Occipital lobe (tissue), 1 donor: ENCODE measurements at regions not wholly inside any gene's neighbourhood (a gene's known extent, or its start where the extent isn't known, plus 50 kb on each side); places are given as distances from the start of the nearest gene placed in this dataset.
A peak's percentile ranks its signal among the peaks of the same experiment; 100 is the strongest.
"Not testable (repeated sequence)": the region's sequence is repeated elsewhere in the genome, so short reads cannot be mapped to it uniquely, and the experiment has no call there.

Experiments used
- DNase-seq: peaks from one replicate; lab custom pipeline; 2025; lab: John Stamatoyannopoulos, UW

DNA sequence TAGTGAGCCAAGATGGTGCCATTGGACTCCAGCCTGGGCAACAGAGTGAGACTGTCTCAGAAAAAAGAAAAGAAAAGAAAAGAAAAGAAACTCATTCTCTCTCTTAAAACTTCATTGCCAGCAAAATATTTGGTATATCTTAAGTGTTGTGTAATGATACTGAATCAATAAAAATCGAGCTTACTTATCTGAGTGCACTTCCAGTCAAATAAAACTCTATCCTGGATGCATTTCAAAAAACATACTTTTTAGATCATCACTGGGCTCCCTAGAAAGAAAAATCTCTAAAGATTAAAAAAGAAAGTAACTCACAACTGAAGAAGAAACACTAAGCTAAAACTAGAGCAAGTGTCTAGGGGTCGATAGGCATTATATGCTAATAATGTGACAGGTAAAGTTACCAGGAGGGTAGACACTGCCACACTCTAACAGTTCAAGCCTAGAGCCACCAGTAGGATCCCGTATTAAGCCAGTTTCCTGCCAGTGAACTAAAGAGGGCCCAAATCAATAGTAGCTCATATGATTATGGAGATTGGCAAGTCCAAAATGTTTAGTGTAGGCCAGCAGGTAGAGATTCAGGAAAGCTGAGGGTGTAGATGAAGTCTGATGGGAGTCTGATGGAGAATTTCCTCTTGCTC, 242.1 kb upstream of the CYRIA start:
- DNase-seq = no peak

DNA sequence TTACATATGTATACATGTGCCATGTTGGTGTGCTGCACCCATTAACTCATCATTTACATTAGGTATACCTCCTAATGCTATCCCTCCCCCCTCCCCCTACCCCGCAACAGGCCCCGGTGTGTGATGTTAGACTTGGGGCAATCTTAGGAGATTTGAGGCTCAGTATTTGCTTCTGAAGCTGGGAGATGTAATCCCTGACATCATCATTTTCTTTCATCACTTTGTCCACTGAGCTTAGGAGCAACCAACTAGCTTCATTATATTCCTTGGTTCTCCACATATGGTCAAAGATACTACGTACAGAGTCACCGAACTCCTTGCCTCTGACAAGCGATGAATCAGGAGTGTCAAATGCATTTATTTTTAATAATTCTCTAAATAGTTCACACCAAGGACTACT, 239.7 kb upstream of the CYRIA start:
- not testable (repeated sequence) for DNase-seq

DNA sequence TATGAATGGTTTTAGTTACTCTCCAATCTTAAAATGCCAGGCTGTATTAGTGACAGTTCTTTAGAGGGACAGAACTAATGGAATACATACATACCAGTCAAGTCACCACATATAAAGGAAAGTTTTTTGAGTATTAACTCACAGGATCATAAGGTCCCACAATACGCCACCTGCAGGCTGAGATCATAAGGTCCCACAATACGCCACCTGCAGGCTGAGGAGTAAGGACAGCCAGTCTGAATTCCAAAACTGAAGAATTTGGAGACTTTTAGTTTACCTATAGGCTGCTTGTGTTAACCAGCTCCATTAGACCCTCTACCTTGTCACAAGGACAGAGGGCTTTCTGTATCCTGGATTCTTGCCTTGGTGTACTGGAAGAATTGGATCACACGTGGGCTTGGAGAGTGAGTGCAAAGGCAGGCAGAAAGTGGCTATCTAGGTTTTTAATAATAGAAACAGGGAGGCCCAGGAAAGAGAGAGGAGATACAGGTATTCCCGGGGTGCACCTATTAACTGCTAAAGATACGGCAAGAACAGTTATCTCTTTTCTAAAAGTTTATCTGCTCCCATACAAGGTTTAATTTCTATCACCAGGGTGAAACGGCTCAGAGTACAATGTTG, 234.9 kb upstream of the CYRIA start:
- no peak for DNase-seq

DNA sequence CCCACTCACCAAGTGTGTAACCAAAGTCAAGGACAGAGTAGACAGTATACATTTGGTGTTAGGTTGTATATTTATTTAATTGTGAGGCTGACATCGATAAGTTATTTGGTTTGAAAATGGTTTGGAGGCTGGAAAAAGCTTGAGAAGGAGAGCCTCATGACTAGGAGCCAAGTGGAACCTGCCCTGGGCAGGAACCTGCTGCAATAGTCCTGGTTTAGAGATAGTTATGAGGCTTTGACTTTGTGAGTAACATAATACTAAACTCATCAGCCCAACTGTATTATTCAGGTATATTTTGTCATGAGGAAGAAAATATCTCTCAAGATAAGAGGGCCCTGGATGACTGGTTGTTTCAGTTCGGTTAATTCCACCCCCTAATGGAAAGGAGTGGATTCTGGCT, 234.3 kb upstream of the CYRIA start:
- DNase-seq = no peak

DNA sequence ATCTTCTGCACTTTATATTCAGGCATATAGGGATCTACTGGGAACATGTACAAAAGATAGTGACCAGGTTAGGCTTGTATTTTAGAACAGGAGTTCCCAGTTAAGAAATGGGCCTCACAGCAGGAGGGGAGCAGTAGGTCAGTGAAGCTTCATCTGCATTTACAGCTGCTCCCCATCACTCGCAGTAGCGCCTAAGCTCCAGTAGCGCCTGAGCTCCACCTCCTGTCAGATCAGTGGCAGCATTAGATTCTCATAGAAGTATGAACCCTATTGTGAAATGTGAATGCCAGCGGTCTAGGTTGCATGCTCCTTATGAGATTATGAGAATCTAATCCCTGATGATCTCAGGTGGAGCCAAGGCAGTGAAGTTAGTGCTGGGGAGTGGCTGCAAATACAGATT, 224.4 kb upstream of the CYRIA start:
- DNase-seq = no peak

DNA sequence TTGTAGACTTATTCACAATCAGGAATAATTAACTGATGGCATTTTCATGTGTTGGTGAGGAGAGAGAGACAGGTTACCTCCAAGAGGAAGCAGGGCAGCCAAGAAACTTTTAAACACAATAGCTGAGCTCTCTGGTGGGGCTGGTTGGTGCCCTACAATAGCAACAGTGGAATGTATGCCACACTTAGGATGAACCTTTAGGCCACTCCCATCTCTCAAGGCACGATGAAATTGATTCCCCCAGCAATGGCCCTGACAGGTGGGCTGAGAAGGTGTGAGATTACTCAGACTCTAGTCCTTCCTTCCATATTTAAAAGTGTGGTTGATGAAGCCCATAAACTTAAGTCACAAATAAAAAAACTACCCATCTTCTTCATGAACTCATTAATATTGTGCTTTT, 219.4 kb upstream of the CYRIA start:
- no peak for DNase-seq

DNA sequence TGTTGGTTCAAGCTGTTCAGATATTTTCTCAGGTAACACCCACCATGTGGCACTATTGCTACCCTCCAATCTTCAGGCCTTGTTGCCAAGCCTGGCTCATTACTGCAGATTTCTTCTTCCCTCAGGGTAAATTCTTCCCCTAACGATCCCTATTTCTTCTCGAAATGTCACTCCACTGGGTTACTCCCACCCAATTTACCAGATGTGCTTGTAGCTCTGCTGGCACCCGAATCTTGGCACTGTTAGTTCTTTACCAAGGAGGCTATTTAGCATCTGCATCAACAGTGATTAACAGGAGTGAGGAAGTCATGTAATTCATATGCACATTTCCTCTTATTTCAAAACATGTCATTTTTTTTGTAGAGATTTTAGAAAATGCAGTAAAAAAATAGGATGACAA, 217.1 kb upstream of the CYRIA start:
- DNase-seq = peak; percentile 23

DNA sequence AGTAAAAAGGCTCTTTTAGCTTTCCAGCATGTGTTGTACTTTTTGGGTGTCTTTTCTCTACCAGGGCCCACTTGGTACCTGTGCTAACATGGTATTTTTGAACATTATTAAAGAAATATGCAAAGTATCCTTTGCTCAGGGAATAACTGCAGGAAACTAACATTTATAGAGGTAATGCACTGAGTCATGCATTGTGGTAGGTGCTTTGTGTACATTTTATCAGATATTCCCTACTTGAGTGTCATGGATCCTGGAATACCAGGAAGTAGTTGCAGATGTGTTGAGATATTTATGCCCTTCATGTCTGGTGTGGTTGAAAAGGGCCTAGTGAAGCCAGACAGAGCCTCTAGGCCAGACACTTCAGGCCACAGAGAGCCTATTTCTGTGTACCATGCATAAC, 215.5 kb upstream of the CYRIA start:
- DNase-seq = no peak

DNA sequence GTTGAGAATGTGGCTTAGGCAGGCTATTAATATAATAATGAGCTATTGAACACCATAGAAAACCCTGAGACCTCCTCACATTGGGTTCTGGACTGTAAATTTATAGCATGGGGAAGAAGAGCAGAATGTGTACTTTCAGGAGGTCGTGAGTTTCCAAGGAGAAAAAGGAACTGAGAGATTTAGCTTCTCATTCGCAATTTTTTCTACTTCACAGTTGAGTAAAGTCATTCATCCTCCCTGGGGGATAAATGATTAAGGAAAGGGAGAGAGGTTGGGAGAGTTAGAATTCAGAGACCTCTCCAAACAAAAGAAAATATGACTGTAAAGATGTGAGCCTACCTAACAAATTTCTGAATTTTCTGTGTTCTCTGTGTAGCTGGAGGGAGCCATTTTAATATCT, 205.8 kb upstream of the CYRIA start:
- DNase-seq = no peak

DNA sequence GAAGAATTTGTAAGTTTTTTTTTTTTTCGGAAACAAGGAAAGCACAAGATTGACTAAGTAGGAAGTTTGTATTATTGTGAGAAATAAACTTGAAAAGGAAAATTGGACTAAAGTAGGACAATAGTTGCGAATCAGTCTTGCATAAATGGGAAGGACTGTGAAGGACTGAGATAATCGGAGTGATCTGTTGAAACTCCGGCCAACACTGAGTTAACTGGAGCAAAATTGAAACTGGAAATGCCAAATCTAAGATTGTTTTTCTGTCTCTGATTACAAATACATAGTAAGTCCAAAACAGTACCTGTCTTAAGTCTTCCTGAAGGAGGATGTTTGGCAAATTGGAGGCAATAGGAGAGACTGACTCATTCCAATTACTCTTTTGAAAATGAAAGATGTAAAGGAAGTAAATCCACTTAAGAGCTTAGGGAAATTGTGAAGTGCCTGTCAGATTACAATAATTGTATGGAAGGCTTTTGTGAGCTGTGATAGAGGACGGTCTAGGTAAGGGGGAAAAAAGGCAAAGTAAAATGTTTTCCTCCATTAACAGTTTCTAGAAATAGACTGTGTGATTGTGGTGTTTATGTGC, 204.9 kb upstream of the CYRIA start:
- DNase-seq = no peak

DNA sequence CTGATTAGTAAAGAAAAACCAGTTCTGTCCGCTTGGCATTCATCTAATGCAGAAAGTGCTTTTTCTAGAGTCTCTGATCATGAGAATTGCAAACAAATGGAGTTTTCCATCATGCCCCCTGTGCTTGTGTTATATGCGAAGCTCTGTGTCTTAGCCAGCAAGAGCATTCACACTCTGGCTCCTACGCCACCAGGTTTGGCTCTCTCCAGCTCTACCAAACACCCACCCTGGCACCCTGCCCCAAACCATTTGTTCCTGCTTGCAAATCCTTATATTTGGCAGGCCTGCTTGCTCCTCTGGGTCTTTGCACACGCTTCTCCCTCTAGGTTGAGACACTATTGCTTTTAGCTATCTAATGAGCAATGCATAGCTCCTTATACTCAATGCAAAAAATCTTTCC, 204.1 kb upstream of the CYRIA start:
- peak; percentile 76 for DNase-seq

DNA sequence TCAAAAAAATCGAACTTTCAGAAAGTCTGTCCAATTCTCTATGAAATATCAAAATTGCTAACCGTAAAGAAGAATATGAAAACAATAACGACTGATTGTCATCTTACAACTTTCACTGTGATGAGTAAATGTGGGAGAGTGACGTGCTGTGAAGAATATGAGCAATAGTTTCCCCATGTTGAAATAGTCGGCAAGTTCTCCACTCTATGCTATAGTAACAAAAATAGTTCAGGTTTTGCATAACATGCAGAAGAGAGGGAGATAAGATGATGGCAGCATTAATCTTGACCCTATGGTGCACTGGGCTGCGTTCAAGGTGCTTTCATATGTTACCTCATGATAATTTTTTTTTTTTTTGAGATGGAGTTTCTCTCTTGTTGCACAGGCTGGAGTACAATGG, 196.8 kb upstream of the CYRIA start:
- no peak for DNase-seq

DNA sequence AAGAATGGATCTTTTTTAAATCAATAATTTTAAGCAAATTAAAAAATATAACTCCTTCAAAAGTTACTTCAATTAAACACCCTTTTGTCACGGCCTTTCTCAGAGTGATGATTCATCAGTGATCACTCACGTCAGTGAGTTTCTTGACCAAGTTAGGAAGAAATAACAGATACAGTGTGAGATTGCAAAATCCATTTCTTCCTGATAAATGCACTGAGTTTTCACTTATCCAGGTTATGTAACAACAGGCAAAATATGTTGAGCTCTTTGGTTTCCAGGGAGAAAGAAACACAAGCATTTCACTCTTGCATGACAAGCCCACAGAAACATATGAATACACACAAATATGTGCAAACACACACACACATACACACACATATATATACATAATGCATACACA, 195.9 kb upstream of the CYRIA start:
- DNase-seq = no peak

DNA sequence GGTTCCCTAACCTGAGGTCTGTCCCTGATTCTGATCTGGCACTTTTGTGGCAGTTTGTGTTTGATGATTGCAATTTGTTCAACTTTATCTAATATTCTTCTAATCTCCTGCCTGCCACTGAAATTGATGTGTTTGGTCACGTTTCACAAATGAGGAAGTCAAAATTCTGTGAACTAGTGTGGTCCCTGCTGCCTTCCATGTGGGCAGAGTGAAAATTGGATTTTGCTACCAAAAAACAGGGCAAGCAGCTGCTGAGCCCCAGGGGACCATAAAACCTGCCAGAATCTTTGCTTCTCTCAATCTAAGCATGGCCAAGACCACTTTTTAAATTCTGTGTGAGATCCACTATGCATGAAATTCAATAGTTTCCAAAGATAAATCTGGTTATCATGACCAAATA, 195.5 kb upstream of the CYRIA start:
- no peak for DNase-seq

DNA sequence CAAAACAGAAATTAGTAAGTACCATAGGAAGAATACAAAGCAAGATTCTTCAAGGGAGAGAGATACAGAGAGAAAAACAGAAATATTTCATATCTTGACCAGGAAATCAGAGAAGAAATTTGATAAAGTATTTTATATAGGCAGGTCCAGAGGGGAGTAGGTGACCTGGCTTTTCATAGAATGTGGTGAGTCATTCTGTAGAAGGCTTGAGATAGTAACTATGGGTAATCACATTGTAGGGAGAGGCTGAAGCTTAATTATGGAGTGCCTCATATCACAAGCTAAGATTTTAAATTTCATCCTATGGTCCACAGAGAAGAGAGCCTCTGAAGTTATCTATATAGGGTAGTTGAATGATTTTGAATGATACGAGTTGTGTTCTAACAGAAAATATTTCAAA, 195.0 kb upstream of the CYRIA start:
- no peak for DNase-seq

DNA sequence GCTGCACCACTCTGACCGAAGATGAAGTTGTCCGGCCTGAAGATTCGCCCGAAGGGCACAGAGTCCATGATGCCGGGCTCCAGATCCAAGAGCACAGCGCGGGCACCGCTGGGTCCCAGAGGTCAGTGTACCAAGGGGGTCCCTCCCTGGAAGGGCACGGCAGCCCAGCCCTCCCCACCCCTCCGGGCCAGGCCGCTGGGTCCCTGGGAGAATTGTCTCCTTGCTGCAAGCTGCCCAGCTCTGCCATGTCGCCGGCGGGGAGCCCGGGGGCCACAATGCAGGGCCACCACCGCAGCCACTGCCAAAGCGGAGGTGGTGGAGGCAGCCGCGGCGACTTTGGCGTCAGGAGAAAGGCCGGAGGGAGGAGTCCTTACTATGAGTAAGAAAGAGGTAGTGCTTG, 189.5 kb upstream of the CYRIA start:
- DNase-seq = no peak

DNA sequence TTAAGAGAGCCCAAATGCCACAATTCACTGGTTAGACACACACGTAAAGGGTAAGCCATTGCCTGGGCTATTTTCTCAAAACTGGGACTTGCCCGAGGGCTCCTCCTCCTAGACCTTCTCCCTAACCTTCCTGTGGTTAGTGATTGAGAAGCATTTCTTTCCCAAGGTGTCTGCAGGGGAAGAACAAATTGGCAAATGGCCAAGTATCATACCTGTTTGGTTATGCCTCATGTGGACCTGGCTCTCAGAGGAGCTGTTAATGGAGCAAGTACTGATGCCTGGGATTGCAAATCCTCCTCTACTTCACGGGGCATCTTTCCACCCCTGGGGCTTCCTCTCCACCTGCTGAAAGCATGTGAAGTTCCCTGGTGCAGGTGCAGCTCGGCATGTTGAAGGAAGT, 187.5 kb upstream of the CYRIA start:
- DNase-seq = no peak

DNA sequence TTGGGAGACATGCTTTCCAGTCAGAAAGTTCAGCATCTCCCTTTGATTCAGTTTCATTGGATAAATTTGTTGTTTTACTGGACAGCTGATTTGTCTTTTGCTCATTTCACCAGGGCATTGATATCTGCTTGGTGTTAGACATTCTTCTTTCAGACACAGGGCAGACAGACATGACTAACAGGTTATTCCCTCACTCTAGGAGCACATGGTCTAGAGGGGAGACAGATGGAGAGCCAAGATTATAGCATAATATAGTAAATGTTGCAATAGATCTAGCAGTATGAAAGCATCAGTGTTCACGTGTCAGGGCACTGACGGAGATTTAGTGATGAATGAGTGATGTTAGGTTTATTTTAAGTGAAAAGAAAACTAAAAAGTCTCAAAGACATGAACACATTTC, 187.0 kb upstream of the CYRIA start:
- no peak for DNase-seq

DNA sequence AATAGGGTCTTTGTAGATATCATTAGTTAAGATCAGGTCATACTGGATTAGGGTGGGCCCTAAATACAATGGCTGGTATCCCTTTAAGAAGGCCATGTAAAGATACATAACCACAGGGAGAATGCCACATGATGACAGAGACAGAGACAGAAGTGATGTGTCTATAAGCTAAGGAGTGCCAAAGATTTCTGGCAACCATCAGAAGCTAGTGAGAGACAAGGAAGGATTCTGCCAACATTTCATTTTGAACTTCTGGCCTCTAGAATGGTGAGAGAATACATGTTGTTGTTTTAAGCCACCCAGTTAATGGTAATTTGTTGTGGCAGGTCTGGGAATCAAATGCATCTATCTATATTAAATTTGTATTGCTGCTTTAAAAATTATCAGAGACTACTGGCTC, 185.5 kb upstream of the CYRIA start:
- no peak for DNase-seq

DNA sequence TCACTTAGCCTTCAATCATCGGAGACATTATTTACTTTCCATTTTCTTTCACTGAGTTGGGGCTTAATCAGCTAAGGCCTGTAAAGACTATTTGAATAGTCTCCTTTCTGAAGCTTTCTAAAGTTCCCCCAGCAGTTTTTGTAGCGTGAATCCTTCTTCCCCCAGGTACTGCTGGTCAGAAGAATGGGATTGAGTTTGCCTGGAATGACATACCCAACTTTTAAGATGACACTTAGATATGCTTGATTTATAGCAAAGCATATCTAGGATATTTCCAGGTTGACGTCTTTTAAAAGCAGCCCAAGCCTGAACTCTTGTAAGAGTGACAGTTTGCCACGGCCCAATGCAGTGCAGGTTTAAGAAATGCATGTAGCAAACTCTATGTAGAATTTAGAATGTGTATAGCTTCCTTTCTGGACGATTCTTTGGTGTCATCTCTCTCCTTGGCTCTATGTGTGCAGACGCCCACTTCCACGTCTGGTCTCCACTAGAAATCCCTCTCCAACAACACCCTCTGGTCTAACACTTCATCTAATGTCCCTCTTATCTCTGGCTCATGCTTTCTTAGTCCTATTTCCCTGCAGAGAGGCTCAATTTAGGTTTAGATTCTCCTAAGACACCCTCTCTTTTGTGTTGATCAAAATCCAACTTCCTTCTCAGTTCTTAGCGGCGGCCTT, 175.0 kb upstream of the CYRIA start:
- DNase-seq = no peak

DNA sequence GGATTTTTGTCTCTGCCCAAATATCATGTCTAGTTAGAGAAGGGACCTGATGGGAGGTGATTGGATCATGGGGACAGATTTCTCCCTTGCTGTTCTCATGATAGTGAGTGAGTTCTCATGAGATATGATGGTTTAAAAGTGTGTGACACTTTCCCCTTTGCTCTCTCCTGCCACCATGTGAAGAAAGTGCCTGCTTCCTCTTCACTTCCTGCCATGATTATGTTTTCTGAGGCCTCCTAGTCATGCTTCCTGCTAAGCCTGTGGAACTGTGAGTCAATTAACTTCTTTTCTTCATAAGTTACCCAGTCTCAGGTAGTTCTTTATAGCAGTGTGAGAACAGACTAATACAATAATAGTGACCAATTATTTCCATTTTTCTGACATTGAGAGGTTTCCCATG, 167.3 kb upstream of the CYRIA start:
- DNase-seq = no peak

DNA sequence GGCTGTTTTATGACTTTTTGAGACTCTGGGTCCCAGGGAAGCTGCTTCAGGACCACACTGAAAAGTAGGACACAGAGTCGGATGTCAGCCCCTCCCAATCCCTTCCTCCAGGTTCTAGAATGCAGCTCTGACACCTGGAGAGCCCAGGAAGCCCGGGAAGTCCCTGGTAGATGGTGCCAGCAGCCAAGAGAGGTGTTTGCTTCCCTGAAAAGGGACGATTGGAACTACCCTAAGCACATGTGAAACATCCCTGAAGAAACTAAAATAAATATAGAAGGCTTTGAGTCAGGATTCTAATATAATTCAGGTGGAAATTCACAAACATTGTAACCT, 163.2 kb upstream of the CYRIA start:
- DNase-seq = no peak
